ENCODE measurements at regions not wholly inside any gene's neighbourhood (a gene's known extent, or its start where the extent isn't known, plus 50 kb on each side); places are given as distances from the start of the nearest gene placed in this dataset.

DNA sequence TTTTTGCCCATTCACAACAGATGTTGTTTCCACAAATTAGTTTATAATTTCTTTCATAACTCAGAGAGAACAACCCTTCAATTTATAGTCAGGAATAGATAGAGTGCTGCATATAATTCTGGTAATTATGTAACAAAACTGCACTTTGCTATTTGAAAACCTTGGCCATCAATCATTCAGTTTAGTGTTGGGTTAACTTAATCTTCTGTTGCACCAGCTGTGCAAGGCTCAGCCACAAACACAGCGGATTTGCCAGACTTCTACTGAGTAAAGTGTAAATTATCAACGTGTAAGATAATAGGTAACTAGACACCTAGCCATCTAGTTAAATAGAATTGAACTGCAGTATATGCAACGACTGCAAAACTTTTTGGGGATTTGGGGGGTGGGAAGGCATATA, 1064.3 kb upstream of the EPHA6 start:
- H3F3A ChIP-seq (ENCODE audit: insufficient read depth): no peaks in the 10 kb centered on the region
- H3K9me2 ChIP-seq (replicated peaks; ENCODE audit: insufficient read depth, low read length): no peaks in the 10 kb centered on the region
- no peak overlapping the region for H3K27ac ChIP-seq (ENCODE audit: low read depth, low read length)
- no peaks in the 10 kb centered on the region for H3K79me2 ChIP-seq (ENCODE audit: insufficient read depth, low read length)
- H3K4me3 ChIP-seq (ENCODE audit: insufficient read depth, low read length, poor library complexity, severe bottlenecking): no peak overlapping the region
- no peak overlapping the region for H2AFZ ChIP-seq (ENCODE audit: low read depth, low read length, severe bottlenecking)
- no peak overlapping the region for H3K9ac ChIP-seq (ENCODE audit: low read length)
- no peaks in the 10 kb centered on the region for H4K20me1 ChIP-seq (ENCODE audit: low read depth, low read length)
- TF ChIP-seq EZH2phosphoT487 (conservative IDR thresholded peaks at IDR 0.05; ENCODE audit: low read length): no peak
- TF ChIP-seq, protein P1, sequence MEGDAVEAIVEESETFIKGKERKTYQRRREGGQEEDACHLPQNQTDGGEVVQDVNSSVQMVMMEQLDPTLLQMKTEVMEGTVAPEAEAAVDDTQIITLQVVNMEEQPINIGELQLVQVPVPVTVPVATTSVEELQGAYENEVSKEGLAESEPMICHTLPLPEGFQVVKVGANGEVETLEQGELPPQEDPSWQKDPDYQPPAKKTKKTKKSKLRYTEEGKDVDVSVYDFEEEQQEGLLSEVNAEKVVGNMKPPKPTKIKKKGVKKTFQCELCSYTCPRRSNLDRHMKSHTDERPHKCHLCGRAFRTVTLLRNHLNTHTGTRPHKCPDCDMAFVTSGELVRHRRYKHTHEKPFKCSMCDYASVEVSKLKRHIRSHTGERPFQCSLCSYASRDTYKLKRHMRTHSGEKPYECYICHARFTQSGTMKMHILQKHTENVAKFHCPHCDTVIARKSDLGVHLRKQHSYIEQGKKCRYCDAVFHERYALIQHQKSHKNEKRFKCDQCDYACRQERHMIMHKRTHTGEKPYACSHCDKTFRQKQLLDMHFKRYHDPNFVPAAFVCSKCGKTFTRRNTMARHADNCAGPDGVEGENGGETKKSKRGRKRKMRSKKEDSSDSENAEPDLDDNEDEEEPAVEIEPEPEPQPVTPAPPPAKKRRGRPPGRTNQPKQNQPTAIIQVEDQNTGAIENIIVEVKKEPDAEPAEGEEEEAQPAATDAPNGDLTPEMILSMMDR (IDR thresholded peaks at IDR 0.05; ENCODE audit: insufficient read depth, low read length, poor library complexity, severe bottlenecking): no peak
- no peaks in the 10 kb centered on the region for H3K36me3 ChIP-seq (ENCODE audit: low read length)
- H3K4me2 ChIP-seq (ENCODE audit: low read depth, low read length, poor library complexity, severe bottlenecking): no peak overlapping the region
- H3K9me3 ChIP-seq (ENCODE audit: insufficient read depth, low read length): no peaks in the 10 kb centered on the region
- H3K27me3 ChIP-seq (ENCODE audit: low read length): no peaks in the 10 kb centered on the region

DNA sequence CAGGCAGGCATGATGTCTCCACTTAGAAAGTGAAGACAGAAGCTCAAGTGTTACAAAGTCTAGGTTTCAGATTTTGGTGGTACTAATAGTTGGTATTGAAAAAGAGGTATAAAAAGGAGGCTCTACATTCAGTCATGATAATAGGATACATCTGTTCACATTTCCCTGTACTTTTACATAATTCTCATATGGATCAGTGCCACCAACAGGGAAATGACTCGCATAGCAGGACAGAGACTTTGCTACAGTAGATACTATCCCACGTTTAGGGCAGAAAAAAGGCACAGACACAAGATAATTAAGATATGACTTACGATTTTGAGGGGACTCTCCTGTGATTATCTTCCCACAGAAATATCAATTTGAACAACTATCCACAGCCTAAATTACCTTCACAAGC, 1062.9 kb upstream of the EPHA6 start:
- Histone ChIP-seq H3F3A (ENCODE audit: insufficient read depth) (no peaks in the 10 kb centered on the region), H3K79me2 (ENCODE audit: insufficient read depth, low read length) (no peaks in the 10 kb centered on the region), H4K20me1 (ENCODE audit: low read depth, low read length) (no peaks in the 10 kb centered on the region), H3K4me3 (ENCODE audit: insufficient read depth, low read length, poor library complexity, severe bottlenecking) (no peak overlapping the region), H3K9me3 (ENCODE audit: insufficient read depth, low read length) (no peaks in the 10 kb centered on the region), H3K27ac (ENCODE audit: low read depth, low read length) (no peak overlapping the region), H3K9ac (ENCODE audit: low read length) (no peak overlapping the region), H2AFZ (ENCODE audit: low read depth, low read length, severe bottlenecking) (peak overlapping the region; percentile 42), H3K9me2 (replicated peaks; ENCODE audit: insufficient read depth, low read length) (no peaks in the 10 kb centered on the region), H3K27me3 (ENCODE audit: low read length) (no peaks in the 10 kb centered on the region), H3K4me2 (ENCODE audit: low read depth, low read length, poor library complexity, severe bottlenecking) (no peak overlapping the region), H3K36me3 (ENCODE audit: low read length) (no peaks in the 10 kb centered on the region)
- TF ChIP-seq, protein P1 (IDR thresholded peaks at IDR 0.05; ENCODE audit: insufficient read depth, low read length, poor library complexity, severe bottlenecking): no peak
- TF ChIP-seq EZH2phosphoT487 (conservative IDR thresholded peaks at IDR 0.05; ENCODE audit: low read length): no peak

DNA sequence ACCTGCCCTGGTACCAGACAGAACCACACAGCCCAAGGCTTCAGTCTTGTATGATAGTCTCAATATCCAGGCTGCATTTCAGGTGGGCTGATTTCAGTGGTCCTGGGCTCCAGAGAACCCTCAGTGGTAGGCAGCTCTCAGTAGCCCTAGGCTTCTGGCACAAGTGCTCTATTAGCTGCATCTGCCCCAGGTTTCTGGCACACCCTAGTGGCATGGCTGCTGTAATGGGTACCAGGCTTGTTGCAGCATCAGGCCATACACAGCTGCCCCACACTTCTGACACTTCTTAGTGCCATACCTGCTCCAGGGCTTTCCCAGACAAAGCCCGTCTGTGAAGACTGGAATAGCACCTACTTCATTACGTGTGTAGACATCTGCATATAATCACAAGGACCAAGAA, 1062.2 kb upstream of the EPHA6 start:
- Histone ChIP-seq H3K9me2 (replicated peaks; ENCODE audit: insufficient read depth, low read length) (no peaks in the 10 kb centered on the region), H3K9me3 (ENCODE audit: insufficient read depth, low read length) (no peaks in the 10 kb centered on the region), H3K4me2 (ENCODE audit: low read depth, low read length, poor library complexity, severe bottlenecking) (no peak overlapping the region), H2AFZ (ENCODE audit: low read depth, low read length, severe bottlenecking) (no peak overlapping the region), H3F3A (ENCODE audit: insufficient read depth) (no peaks in the 10 kb centered on the region), H3K27me3 (ENCODE audit: low read length) (no peaks in the 10 kb centered on the region), H3K27ac (ENCODE audit: low read depth, low read length) (no peak overlapping the region), H3K9ac (ENCODE audit: low read length) (no peak overlapping the region), H4K20me1 (ENCODE audit: low read depth, low read length) (no peaks in the 10 kb centered on the region), H3K36me3 (ENCODE audit: low read length) (no peaks in the 10 kb centered on the region), H3K79me2 (ENCODE audit: insufficient read depth, low read length) (no peaks in the 10 kb centered on the region), H3K4me3 (ENCODE audit: insufficient read depth, low read length, poor library complexity, severe bottlenecking) (no peak overlapping the region)
- TF ChIP-seq, protein P1 (IDR thresholded peaks at IDR 0.05; ENCODE audit: insufficient read depth, low read length, poor library complexity, severe bottlenecking): no peak
- TF ChIP-seq EZH2phosphoT487 (conservative IDR thresholded peaks at IDR 0.05; ENCODE audit: low read length): no peak
